Islet of Langerhans (tissue), 1 donor: ENCODE measurements at regions not wholly inside any gene's neighbourhood (a gene's known extent, or its start where the extent isn't known, plus 50 kb on each side); places are given as distances from the start of the nearest gene placed in this dataset.
"Not testable (repeated sequence)": the region's sequence is repeated elsewhere in the genome, so short reads cannot be mapped to it uniquely, and the experiment has no call there.

Source experiments
- FAIRE-seq: peaks from one replicate; lab custom pipeline; 2011; peaks lifted over from hg19 to GRCh38; lab: Jason Lieb, UNC

DNA sequence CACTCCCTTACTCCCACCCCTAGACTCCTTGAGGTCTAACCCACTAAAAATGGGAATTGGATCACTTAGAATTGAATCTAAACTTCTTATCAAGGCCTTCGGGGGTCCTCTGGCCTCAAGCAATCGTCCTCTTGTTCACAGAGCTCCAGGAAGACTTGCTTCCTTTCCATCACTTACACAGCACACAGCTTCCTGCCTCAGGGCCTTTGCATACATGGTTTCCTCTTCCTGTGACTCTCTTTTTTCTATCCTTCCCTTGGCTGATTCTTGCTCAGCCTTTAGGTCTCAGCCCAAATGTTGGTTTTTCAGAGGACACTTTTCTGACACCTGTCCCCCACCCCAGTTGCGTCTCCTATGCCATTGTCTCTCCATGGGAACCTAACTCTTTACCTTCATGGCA, 50.0 kb upstream of the ALDH1B1 start:
- FAIRE-seq, result no peak

DNA sequence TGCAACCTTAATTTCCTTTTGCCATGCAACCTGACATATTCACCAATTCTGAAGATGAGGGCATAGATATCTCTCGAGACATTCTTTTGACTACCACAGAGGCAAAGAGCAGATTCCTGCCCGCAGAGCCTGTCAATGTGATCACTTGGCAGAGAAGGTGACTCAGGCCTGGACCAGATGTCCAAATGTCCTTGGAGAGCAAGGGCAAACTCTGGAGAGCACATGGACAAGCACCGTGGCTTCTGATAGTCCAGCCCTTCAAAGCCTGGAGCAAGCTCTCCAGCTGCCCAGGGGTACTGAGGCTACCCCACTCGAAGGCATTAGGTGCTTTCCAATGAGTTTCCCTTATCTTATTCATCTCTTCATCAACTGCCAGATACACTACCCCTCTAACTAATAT, 50.4 kb upstream of the ALDH1B1 start:
- no peak for FAIRE-seq

DNA sequence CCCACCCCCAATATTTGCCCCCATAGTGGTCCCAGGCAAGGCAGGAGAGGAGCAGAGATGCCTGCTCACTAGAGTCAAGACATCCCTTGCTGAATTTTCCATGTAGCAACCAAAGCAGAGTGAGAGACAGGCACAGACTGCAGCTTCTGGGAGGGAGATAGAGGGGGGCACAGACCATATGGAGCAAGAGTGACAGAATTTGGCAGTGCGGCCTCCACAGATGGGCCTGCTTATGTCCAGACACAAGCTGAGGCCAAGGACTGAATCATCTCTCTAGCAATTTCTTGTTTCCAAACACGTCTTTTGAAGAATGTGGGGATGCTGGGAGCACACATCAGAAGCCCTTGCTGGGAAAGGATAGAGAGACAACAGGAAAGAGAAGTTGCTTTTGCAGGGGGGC, 53.0 kb upstream of the ALDH1B1 start:
- no peak for FAIRE-seq

DNA sequence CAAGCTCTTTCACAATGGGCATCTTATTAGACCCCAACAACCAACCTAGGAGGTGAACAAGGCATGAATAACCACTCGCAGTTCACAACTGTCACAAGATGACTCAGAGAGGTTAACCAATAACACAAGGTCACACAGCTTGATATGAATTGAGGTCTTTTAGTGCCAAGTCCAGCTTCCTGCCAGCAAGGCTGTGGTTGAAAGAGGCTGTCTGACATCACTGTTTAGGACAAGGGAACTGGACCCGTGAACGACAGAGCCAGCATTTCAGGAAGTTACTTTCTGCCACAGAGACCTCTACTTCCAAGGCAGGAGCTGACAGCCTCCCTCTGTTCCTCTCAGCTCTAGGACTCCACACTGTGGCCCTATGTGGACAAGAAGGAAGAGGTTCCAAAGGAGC, 53.4 kb upstream of the ALDH1B1 start:
- FAIRE-seq, result no peak

DNA sequence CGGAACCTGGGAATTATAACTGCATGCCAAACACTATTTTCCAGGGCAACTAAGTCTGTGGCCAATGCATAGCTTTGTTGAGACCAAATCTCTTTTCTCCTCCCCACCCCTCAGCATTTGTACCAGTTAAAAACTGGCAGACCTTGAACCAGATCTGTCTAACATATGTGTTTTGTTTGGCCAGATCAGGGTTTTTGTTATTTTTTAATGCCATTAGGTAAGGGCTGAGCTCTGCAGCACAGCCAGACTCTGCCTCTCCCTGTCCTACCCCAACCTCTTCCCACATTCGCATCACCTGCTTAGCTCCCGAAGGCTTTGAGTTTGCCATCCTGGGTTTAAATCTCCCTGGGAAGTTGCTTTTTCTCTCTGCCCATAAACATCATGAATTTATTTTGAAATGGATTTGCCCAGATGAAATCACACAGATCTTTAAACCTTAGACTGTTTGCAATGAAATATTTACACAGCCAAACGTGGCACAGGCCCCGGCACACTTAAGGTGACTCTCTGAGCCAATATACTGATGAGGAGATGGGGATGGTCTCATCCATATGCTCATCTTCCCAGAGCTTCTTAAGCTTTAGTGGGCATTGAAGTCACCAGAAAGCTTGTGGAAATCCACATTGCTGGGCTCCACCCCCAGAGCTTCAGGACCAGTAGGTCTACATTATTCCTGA, 54.0 kb upstream of the ALDH1B1 start:
- FAIRE-seq, result no peak

DNA sequence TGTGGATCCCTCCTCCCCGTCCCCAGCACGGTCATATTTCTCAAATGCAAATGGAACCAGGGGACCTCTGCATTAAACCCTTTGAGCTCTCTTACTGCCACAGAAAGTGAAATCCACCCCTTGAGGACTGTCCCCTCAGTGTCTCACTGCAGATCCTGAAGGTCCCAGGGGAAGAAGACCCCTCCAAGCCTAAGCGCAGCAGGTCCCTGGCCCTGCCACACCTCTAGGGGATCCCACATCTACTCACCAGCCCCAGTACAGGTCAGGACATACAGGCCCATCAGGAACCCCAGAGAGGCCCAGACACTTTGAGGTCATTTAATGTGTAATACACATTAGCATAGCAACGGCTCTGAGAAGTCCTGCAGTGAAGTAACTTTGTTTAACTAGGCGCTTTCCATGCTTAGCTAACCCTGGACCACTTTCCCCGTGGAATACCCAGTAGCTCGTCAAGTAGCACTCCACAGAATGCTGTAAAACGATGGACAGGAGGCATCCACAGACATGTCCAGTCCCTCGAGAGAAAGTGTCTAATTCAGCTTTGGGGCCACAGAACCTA, 54.7 kb upstream of the ALDH1B1 start:
- no peak for FAIRE-seq

DNA sequence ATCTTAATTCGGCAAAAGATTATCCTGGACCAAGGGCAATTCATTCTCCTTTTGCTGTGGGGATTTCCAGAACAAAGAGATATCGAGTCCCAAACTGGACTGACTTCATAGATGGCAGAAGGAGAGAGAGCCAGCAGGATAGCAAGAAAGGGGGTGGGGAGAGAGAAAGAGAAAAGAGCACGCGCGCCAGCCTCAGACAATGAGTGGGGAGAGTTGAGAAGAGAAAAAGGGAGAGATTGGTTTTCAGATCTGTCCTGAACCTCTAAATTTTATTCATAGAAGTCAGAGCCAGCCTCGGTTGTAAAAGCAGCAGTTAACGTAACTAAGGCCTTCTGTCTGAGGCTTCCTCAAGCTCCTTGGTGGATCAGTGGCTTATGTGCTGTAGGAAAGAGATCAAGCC, 55.3 kb upstream of the ALDH1B1 start:
- no peak for FAIRE-seq

DNA sequence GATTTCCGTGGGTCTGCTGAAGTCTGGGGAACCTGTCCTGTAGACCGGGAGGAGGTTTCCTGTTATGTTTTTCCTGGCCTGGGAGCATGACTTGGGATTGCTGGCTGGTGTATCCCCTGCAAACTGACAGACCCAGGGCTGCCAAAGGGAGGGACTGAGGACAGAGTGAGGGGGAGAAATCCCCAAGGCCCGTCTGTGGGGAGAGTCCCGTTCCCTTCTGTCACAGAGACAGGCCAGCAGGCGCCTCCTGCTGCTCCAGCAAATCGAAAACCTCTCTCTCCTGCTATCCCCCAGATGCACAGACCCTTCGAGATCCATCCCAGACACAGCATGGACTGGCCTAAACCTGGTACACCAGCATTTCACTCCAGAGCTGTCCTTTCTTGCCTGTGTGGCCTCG, 56.2 kb upstream of the ALDH1B1 start:
- FAIRE-seq, result no peak

DNA sequence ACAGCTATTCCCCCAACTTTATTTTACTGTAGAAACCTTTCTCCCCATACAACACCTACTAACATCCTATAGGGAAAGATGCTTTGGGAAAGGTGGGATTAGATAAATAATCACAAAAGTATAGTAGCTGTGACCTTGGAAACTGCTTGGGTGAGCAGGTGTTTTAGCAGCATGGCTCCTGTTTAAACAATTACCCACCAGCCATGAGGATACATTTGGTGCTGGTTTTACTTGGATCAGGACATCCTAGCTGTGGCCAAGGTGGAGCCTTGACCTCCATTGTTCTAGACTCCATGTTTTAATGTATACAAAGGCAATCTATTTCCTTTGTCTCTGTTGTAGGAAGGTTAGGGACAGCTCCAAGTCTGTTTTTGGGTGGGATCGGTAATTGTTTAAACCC, 56.8 kb upstream of the ALDH1B1 start:
- no peak for FAIRE-seq

DNA sequence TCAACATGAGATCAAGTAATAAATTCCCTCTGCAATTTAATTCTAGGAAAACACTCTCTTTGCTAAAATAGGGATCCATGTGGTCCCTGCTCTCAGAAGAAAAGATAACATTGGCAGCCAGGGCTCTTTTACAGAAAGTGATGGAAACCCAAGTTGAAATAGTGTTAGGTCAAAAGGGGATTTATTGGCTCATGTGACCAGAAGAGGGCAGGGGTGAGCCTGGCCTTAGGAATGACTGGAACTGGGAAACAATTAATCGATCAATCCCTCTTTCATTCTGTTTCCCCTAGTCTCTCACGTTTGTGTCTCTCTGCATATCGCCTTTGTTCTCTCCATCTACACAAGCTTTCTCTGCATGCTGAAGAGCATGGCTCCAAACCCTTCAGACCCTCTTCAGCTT, 58.3 kb upstream of the ALDH1B1 start:
- no peak for FAIRE-seq

DNA sequence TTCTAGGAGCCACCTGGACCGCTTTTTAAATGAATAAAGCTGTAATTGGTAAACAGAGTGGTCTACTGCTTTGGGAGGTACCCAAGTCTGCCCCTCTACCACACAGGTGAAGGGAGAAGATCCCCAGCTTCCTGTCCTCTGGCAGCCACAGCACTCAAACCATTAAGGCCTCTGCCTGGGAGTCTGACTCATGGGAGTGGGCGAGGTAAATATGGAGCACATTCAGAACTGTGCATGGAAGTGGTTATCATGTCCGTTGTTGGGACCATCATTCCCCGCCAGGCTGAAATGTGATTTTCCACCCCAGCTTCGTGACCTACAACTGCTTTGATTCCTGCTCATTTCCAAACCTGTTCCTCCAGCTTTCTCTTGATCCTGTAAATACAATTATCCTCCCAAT, 59.5 kb upstream of the ALDH1B1 start:
- no peak for FAIRE-seq

DNA sequence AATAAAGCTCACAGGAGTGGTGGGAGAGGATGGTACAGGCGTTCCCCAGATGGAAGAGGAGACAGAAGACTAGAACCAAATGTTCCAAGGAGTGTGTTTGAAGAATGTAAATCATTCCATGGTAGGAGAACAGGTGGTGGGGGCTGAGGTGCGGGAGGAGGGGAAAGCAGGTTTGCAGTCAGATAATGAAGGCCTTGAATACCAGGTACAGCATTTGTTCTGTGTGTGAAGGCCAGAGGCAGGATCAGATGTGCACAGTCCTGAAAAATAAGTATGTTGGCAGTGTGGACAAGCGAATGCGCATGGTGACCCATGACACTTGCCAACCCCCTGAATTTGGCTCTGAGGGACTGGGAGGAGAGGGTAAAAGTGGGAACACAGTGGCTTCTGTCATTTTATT, 59.9 kb upstream of the ALDH1B1 start:
- FAIRE-seq, result no peak

DNA sequence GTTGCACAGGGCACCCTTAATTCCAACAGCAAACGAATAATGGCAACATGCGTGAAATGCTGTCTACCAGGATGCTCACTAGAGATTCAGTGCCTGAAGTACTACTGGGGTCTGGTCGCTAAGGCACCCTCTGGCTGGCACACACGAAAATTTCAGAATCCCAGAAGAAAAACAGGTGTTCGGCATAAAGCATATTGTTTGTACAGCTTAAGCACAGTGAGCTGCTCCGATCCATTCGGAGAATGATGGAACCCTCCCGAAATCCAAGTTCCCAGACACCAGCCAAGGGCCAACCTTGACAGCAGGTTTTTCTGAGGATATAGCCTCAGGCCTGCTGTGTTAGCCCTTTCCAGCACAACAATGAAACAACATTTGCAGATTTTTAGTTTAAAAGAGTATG, 61.4 kb upstream of the ALDH1B1 start:
- FAIRE-seq, result no peak

DNA sequence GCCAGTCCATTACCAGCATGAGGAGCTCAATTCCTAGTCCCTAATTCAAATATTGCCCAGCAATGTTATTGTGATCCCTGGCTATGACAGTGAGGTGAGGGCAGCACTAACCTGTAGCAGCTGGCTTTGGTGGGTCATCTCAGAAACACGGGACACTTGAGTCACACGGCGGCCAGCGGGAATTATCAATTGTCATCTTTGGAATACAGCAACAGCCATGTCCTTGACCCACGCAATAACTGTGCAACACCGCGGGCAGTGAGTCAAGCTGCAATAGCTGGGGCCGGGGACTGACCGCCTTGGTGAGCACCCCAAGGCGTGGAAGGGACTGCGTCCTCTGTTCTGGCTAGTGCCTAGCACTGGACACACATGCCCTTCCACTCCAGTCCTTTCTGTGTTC, 62.5 kb upstream of the ALDH1B1 start:
- no peak for FAIRE-seq

DNA sequence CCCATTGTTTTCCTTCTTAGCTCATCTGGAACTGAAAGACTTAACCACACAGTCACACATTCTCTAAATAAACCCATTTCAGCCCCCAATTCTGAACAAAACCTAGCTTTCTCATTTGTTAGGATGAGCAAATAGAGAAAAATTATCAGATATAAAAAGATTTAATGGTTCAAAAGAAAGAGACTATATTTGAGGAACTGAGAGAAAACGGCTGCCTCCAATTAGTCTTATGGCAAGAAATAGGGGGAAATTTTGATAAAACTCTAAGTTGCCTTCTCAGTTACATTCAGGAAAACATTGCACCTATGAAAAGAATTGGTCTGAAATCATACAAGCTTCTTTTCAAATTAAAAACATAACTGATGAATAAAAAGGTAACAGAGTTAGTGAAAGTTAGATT, 63.7 kb upstream of the ALDH1B1 start:
- FAIRE-seq, result no peak

DNA sequence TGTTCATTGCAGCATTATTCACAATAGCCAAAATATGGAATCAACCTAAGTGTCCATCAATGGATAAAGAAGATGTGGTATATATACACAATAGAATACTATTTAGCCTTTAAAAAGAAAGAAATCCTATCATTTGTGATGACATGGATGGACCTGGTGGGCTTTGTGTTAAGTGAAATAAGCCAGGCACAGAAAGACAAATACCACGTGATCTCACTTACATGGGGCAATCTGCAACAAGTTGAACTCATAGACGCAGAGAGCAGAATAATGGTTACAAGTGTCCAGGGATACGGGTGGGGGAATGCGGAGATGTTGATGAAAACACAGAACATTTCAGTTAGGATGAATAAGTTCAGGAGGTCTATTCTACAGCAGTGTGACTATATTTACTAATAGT, 66.4 kb upstream of the ALDH1B1 start:
- FAIRE-seq, result no peak

DNA sequence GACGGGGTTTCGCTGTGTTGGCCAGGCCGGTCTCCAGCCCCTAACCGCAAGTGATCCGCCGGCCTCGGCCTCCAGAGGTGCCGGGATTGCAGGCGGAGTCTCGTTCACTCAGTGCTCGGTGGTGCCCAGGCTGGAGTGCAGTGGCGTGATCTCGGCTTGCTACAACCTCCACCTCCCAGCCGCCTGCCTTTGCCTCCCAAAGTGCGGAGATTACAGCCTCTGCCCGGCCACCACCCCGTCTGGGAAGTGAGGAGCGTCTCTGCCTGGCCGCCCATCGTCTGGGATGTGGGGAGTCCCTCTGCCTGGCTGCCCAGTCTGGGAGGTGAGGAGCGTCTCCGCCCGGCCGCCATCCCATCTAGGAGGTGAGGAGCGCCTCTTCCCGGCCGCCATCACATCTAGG, 68.3 kb upstream of the ALDH1B1 start:
- not testable (repeated sequence) for FAIRE-seq

DNA sequence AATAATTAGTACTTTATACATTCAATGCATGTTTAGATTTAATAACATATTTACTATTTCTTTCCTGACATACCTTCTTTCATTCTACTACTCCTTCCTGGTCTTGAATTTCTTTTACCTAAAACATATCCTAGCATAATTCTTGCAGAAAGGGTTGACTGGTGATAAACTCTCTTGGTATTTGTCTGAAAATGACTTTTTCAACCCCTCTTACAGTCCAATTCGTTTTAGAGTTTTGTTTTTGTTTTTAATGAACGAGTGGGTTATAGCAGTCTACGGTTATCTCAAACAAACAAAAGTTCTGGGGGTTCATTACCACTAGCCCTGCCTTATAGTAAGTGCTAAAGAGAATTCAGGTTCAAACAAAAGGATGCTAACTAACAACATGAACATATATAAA, 69.6 kb upstream of the ALDH1B1 start:
- FAIRE-seq, result no peak

DNA sequence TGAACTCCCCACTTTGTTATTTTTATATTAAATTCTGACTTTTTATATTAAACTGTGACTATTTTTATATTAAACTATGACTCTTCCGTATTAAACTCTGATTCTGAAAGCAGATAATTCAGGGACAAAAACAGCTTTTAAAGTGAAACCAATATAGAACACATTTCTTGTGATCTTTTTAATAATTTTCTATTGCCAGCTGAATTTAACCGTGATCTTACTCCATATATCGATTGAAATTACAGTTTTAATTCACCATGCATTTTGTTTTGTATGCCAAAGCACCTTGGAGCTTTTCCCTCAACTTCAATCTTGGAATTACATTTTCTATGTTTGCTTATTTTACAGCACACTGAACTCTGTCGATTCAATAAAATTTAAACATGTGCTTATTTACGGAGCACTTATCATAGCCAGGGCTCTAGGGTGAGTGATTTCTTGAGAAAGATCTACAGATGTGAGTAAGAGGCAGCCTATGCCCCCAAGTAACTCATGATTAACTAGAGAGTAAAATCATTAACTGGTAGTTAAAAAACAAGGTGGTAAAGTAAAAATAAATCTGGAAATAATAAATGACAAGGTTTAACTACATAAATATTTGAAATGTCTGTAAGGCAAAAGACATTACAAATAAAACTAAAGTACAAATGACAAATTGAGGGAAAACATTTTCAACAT, 72.9 kb upstream of the ALDH1B1 start:
- FAIRE-seq, result peak; percentile 95

DNA sequence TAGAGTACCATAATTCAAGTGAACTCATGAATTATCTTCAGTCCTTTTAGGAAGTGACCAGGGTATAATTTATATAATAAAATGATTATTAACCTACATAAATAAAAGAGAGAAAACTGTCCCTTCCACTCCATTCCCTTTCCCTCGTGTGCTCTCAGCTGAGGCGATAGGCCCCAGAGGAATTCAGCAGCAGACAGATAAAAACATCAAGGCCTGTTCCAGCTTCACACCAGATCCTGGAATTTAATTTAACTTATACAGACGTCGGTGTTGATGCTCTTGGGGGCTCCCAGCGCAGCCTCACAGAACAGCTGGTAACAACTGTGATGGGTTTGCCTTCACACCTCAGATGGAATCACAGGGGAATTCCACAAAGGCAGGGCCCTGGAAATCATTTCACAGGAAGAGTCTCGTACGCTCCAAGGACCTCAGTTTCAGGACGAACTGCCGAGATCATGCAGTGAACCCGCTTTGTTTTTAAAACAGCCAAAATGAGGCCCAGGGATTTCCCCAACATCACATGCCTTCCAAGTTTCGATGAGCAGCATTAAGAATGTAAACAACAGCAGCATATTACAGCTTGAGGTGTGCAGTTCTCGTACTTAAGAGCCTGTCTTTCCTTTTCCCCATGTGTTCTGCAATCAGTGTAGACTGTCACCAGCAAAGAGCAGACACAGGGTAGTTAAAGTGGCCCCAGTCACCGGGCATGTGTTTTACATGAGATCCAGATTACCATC, 73.6 kb upstream of the ALDH1B1 start:
- FAIRE-seq, result no peak

DNA sequence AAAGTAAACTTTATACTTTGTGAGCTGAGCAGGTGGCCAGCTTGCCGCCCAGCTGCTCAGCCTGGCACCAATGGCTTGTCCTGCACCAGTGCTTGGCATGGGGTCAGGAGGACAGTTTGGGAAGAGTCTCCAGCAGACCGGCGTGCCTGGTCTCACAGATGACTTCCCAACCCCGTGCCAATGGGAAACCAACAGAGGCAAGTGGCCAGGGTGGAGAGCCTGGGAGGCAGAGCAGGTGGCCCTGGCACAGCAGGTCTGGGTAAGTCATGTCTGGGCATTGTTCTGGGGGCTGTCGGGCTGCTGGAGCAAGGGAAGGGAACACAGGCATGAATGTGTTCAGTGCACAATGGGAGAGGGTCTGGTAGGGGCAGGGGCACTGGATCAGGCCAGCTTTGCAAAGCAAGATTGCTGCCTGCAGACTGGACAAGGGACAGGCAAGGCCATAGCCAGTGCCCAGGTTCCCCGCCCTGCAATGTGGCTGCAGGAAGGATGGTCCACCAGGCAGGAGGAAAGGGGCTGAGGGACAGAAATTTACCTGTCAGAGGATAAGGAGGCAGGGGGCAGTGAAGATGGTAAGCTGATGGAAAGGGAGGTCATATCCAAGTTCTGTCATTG, 76.2 kb upstream of the ALDH1B1 start:
- FAIRE-seq, result no peak

DNA sequence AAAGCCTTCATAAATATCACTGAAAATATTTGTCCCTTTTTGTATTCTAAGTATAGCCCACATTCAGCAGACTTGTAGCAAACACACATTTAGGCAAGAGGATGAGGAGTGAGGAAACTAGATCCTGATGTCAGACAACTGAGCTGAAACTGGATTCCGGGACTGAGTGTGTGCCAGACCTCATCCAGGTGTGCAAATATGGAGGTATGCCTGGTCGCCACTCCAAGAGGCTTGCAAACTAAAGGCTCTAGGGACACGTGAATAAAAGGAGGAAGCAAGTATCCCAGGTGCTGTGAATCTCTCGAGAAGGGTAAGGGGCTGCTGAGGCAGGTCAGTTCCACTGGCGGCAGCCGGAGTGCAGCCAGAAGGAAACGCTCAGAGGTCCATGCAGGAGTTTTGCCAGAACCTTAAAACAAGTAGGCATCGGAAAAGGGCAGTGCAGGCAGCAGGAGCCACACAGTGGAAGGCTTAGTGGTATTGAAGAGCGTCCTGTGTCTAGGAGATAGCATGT, 77.4 kb upstream of the ALDH1B1 start:
- FAIRE-seq, result no peak

DNA sequence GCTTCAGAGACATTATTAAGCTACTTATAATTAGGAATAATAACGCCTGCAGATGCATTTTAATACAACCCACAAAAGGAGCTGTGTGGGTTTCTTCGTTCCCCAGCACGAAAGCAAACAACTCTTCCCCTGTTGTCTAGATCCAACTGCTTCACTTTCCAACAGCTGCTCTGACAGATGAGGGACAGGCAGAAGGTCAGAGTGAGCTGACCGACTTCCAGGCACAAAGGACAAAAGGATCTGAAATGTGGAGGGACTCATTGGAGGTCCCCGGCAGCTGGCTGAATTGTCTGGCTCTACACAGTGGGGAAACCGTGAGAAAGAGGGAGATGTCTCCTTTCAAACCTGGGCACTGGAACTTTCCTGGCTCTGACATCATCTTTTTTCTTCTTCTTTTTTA, 79.1 kb upstream of the ALDH1B1 start:
- no peak for FAIRE-seq
